Heart left ventricle (tissue), 16 donors: ENCODE measurements at regions not wholly inside any gene's neighbourhood (a gene's known extent, or its start where the extent isn't known, plus 50 kb on each side); places are given as distances from the start of the nearest gene placed in this dataset.

Experiments used
- ATAC-seq, 4 donors: fragments of 200-7000 bp; cut with Tn5 transposase; one replicate each; pipeline ENCODE4 v1.9.1; 2020 to 2022; ENCODE audit warnings: moderate library complexity in 4 of 4, mild to moderate bottlenecking in 3 of 4, moderate number of reproducible peaks in 1 of 4
- DNase-seq, 5 donors: peaks; one replicate each; pipeline ENCODE4 v3.0.0-alpha.2; 2020
- H3K27ac ChIP-seq, 12 donors: fragments of 200-600 bp; sonication (generic) in 4 of 12; one replicate each; pipeline versions ENCODE4 v1.5.0 to v1.8.0; 2016 to 2022; ENCODE audit warnings: mild to moderate bottlenecking in 2 of 12
- H3K27me3 ChIP-seq, 9 donors: fragments of 200-600 bp; sonication (generic) in 2 of 9; one replicate each; pipeline versions ENCODE4 v1.5.1 to v1.8.0; 2016 to 2022; ENCODE audit warnings: mild to moderate bottlenecking in 3 of 9
- H3K36me3 ChIP-seq, 9 donors: fragments of 200-600 bp; sonication (generic) in 2 of 9; one replicate each; pipeline versions ENCODE4 v1.5.0 to v1.8.0; 2018 to 2022; ENCODE audit warnings: mild to moderate bottlenecking in 2 of 9
- H3K4me1 ChIP-seq, 12 donors: fragments of 200-600 bp; sonication (generic) in 4 of 12; one replicate each; pipeline versions ENCODE4 v1.5.0 to v1.8.0; 2016 to 2022; ENCODE audit warnings: mild to moderate bottlenecking in 3 of 12
- H3K4me3 ChIP-seq, 12 donors: fragments of 200-600 bp; sonication (generic) in 4 of 12; one replicate each; pipeline versions ENCODE4 v1.5.0 to v1.8.0; 2017 to 2022; ENCODE audit warnings: mild to moderate bottlenecking in 9 of 12, moderate library complexity in 4 of 12
- H3K9me3 ChIP-seq, 12 donors: fragments of 200-600 bp; sonication (generic) in 4 of 12; one replicate each; pipeline versions ENCODE4 v1.5.0 to v1.8.0; 2016 to 2022; ENCODE audit warnings: mild to moderate bottlenecking in 1 of 12
- POLR2A ChIP-seq, 2 donors: fragments of 450-650 bp; IDR thresholded peaks; one replicate each; pipeline ENCODE4 v1.6.1; 2017; ENCODE audit warnings: antibody characterized with exemption in 2 of 2, mild to moderate bottlenecking in 2 of 2, moderate library complexity in 2 of 2
- WGBS, 4 donors: extraction: QIAGEN DNeasy Blood & Tissue Kit in 2 of 4; methylation state at CpG; one replicate each; pipeline versions ENCODE4 v1.1.5 to v1.1.7; 2013 to 2018; 5-methylcytosine and 5-hydroxymethylcytosine counted together
- intact Hi-C, 10 donors: fragments of 100-400 bp; cut with DNase I; formaldehyde crosslinking; loops; one replicate each; pipeline versions ENCODE4 v1.11.1 to v1.14.2; 2022
- TF ChIP-seq, protein P1 (sequence below), 12 donors: fragments of 200-600 bp; sonication (generic) in 4 of 12; IDR thresholded peaks; one replicate each; pipeline versions ENCODE4 v1.5.0 to v1.8.0; 2018 to 2022; ENCODE audit warnings: antibody characterized with exemption in 12 of 12, mild to moderate bottlenecking in 5 of 12
- donor health status: ischemic (EF 13 %, LVEDD 7.1; RV severe dilation, severe dysfunction).
- donor health status: healthy with polysubstance abuse.
- donor health status: DM: no; HTN: yes; CAD: no.
- donor health status: DM: no; HTN: no; CAD: no.
- donor health status: ischemic (EF 25% LVEDD 6.9; RV normal size, moderate dysfunction).
- donor health status: ischemic (EF 25% LVEDD 5.7; RV mildly dilated, moderate dysfunction).
- donor health status: healthy.
- donor health status: DM: yes; HTN: yes; CAD: no.
- donor health status: ischemic (EF 35%, LVEDD 5.7; RV mildly dilated, moderate dysfunction).
- donor health status: nonischemic (EF 11% LVEDD 7.7; RV severe dilation, severe dysfunction).
- donor health status: DM: yes; HTN: yes; CAD: no.
- donor health status: PGD.
- donor health status: ischemic (EF 29% LVEDD 5.4; RV normal size, mild dysfunction).
- donor health status: nonischemic (EF 23%, LVEDD 6.1; RV moderate dilation, normal function).

DNA sequence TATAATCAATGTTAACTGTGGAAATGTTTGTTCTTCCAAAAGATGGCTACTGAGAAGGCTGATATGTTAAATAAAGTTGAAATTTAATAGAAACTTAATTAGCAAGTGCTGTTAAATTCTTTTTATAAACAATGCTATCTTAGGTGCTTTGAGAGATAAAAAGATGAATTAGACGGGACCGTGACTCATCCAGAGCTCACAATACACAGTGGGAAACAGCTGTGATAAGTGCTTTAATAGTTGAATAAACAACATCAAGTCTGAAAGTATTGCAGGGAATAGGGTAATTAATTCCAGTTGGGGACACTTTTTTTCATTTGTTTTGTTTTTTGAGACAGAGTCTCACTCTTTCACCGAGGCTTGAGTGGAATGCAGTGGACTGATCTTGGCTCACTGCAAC is 85.5 kb upstream of the DTNA start:
- Histone ChIP-seq H3K9me3 (peaks cover 0 to 6% (median 0%) of the 10 kb centered on the region in 12 donors), H3K27ac (no peak overlapping the region), H3K36me3 (no peaks in the 10 kb centered on the region), H3K4me3 (no peak overlapping the region), H3K27me3 (no peaks in the 10 kb centered on the region), H3K4me1 (peaks cover 0 to 8% (median 1%) of the 10 kb centered on the region in 12 donors)
- intact Hi-C loops: no loop called here
- TF ChIP-seq, protein P1, sequence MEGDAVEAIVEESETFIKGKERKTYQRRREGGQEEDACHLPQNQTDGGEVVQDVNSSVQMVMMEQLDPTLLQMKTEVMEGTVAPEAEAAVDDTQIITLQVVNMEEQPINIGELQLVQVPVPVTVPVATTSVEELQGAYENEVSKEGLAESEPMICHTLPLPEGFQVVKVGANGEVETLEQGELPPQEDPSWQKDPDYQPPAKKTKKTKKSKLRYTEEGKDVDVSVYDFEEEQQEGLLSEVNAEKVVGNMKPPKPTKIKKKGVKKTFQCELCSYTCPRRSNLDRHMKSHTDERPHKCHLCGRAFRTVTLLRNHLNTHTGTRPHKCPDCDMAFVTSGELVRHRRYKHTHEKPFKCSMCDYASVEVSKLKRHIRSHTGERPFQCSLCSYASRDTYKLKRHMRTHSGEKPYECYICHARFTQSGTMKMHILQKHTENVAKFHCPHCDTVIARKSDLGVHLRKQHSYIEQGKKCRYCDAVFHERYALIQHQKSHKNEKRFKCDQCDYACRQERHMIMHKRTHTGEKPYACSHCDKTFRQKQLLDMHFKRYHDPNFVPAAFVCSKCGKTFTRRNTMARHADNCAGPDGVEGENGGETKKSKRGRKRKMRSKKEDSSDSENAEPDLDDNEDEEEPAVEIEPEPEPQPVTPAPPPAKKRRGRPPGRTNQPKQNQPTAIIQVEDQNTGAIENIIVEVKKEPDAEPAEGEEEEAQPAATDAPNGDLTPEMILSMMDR (IDR thresholded peaks at IDR 0.05): no peak
- no peak for TF ChIP-seq POLR2A (IDR thresholded peaks at IDR 0.05)
- 25 to 48% (median 35%) methylated on average over 3 of the region's 3 CpGs for WGBS, 4 donors
- ATAC-seq (no peak), DNase-seq (no peak)

DNA sequence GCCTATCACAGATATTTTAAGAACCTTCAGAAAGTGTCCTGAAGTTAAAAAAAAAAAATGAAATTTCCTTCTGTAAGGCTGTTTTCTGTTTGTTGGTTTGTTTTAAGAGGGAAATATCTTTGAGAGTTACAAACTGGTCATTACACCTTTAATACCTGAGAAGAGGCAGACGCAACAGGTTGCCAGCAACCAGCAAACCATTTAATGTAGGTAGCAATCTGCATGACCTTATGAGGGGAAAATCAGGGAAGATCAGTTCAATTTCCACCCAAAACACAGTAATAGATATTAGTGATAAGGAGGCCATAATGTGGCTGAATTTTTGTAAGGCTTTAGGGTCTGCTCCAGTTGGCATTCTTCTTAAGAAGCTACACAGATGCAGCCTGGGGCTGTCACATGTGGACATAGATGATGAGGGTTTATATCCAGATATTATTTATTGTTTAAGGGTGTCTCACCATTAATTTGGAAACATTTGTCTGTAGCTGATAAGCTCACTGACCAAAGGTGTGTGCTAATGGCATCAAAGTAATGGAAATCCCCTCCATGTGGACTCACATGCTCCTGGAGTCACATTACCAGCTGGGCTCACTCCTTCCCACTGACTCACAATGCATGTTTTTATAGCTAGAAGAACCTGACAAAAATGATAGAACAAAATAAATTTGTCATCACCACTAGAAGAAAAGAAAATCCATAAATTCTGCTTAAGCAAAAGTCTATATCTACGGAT is 83.5 kb upstream of the DTNA start:
- Histone ChIP-seq H3K9me3 (no peaks in the 10 kb centered on the region), H3K27ac (no peak overlapping the region), H3K27me3 (no peaks in the 10 kb centered on the region), H3K4me1 (peaks cover 0 to 8% (median 1%) of the 10 kb centered on the region in 12 donors), H3K4me3 (no peak overlapping the region), H3K36me3 (no peaks in the 10 kb centered on the region)
- TF ChIP-seq, protein P1 (IDR thresholded peaks at IDR 0.05): no peak
- TF ChIP-seq POLR2A (IDR thresholded peaks at IDR 0.05): no peak
- WGBS, 4 donors: 94 to 98% (median 96%) methylated on average over 2 of the region's 2 CpGs
- no peak for DNase-seq
- intact Hi-C loops: no loop called here
- ATAC-seq: no peak

DNA sequence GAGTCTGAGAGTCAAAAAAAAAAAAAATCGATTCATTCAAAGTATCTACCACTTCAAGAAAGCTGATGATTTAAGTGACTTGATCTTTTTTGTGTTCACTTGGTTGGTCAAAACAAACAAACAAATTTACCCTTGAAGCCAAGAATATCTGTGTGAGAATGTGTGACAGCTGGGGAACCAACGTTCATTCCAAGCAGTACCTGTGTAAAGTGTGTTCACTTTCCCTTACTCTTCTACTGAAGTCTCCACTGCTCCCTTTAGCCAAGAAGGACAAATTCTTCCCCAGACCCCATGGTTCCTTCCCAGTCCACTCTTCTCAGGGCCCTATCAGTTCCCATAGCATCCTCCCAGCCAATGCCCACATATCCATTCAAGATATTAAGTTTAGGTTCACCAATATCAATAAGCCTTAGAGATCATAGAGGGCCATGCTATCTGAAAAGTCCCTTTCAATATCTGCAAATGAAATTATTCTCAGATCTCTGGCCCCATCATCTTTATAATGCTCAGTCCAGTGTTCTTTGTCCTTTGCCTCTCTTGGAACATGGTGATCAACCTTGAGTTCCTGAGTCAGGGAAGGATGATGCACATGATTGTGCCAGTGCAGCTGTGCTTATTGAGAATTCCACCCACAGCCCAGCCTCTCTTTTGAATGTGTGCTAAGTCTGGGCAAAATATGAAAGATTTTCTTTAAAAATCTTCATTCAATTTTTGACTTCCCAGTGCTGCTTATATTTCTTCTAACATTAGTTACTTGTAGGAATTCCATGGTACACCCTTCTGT is 82.8 kb upstream of the DTNA start:
- WGBS, 4 donors: 87 to 97% (median 92%) methylated on average over 2 of the region's 2 CpGs
- intact Hi-C loops: no loop called here
- H3K4me3 ChIP-seq: no peak overlapping the region
- no peaks in the 10 kb centered on the region for H3K27me3 ChIP-seq
- DNase-seq: no peak
- no peaks in the 10 kb centered on the region for H3K36me3 ChIP-seq
- H3K27ac ChIP-seq: no peak overlapping the region
- no peak for ATAC-seq
- H3K4me1 ChIP-seq: peaks cover 0 to 12% (median 1%) of the 10 kb centered on the region in 12 donors
- TF ChIP-seq POLR2A (IDR thresholded peaks at IDR 0.05): no peak
- TF ChIP-seq, protein P1 (IDR thresholded peaks at IDR 0.05): no peak
- H3K9me3 ChIP-seq: no peaks in the 10 kb centered on the region
